ENCODE measurements at regions not wholly inside any gene's neighbourhood (a gene's known extent, or its start where the extent isn't known, plus 50 kb on each side); places are given as distances from the start of the nearest gene placed in this dataset.
"Not testable (repeated sequence)": the region's sequence is repeated elsewhere in the genome, so short reads cannot be mapped to it uniquely, and the experiment has no call there.

DNA sequence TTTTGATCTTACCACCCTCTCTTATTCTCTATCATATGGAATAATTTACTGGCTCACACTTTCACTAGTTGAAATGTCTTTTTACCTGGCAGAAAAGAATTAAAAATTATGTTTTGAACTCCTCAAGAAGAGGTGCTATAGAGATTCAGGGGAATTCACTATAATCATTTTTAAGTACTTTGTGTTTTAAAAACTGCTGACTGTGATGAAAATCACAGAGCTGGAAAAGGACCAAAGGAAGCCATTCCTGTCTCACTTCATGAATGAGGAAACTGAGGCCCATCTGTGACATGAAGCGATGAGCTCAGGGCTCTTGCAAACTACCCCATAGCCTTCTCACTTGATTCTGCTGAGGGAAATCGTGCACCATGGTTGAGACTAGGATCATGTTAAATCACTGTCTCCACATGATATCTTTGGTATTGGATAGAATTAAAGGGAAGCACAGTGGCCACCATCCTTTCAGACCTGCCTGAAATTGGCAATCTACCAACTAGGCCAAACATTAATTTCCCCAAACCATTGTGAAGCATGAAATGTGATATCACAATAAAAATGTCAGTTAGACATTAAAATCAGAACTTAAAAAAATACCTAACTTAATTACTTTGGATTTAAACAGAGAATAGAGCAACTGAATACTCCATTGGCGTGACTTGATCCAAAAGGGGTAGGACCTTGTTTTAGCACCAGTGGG is 141.0 kb downstream of the FZD1 start:
- TF ChIP-seq, protein P1, sequence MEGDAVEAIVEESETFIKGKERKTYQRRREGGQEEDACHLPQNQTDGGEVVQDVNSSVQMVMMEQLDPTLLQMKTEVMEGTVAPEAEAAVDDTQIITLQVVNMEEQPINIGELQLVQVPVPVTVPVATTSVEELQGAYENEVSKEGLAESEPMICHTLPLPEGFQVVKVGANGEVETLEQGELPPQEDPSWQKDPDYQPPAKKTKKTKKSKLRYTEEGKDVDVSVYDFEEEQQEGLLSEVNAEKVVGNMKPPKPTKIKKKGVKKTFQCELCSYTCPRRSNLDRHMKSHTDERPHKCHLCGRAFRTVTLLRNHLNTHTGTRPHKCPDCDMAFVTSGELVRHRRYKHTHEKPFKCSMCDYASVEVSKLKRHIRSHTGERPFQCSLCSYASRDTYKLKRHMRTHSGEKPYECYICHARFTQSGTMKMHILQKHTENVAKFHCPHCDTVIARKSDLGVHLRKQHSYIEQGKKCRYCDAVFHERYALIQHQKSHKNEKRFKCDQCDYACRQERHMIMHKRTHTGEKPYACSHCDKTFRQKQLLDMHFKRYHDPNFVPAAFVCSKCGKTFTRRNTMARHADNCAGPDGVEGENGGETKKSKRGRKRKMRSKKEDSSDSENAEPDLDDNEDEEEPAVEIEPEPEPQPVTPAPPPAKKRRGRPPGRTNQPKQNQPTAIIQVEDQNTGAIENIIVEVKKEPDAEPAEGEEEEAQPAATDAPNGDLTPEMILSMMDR (IDR thresholded peaks at IDR 0.05): no peak
- Histone ChIP-seq H3K4me2 (ENCODE audit: low read length) (no peak overlapping the region), H3K79me2 (no peaks in the 10 kb centered on the region), H3K4me3 (ENCODE audit: low read depth, low read length) (no peak overlapping the region), H2AFZ (no peak overlapping the region), H3K9ac (no peak overlapping the region), H3K9me3 (ENCODE audit: control insufficient read depth, low read length) (no peaks in the 10 kb centered on the region), H3K27me3 (ENCODE audit: control insufficient read depth, insufficient read depth, low read length) (no peaks in the 10 kb centered on the region), H3K4me1 (no peaks in the 10 kb centered on the region), H3K27ac (no peak overlapping the region), H3K36me3 (ENCODE audit: control insufficient read depth, insufficient read depth, low read length) (no peaks in the 10 kb centered on the region)

DNA sequence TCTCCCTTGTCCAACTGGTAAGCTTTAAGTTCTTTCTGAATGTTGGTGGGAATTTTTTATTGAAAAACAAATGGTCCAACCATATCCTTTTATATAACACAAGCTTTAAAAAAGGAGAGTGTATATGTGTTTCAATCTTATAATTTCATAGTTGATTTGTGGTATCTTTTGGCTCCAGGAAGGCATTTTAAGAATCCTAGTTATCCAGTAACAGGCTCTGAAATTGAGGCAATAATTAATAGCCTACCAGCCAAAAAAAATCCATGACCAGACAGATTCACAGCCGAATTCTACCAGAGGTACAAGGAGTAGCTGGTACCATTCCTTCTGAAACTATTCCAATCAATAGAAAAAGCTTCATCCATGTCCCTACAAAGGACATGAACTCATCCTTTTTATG is 141.6 kb downstream of the FZD1 start:
- H3K36me3 ChIP-seq (ENCODE audit: control insufficient read depth, insufficient read depth, low read length); H3K27ac ChIP-seq; H2AFZ ChIP-seq; H3K79me2 ChIP-seq; H3K4me2 ChIP-seq (ENCODE audit: low read length); H3K27me3 ChIP-seq (ENCODE audit: control insufficient read depth, insufficient read depth, low read length); H3K9ac ChIP-seq; H3K4me3 ChIP-seq (ENCODE audit: low read depth, low read length); H3K4me1 ChIP-seq; H3K9me3 ChIP-seq (ENCODE audit: control insufficient read depth, low read length): not testable (repeated sequence)

DNA sequence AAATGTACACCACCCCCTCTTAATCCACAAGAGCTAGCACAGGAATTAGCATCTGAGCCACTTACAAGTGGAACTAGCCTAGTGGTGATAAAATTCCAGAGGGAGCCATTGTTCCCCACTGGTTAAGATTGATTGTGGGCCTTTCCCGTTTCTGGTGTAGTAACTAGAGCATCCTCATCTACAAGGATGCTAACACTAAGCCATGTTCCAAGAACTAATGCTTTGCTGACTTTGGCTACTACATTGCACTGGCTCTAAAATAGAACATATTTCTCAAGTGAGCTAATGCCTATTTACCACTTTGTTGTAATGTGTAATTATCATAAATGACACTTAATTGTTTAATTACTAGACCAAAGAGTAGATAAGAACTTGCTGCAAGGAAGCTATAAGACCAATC is 143.7 kb downstream of the FZD1 start:
- Histone ChIP-seq H3K36me3 (ENCODE audit: control insufficient read depth, insufficient read depth, low read length) (no peaks in the 10 kb centered on the region), H3K79me2 (no peaks in the 10 kb centered on the region), H3K4me2 (ENCODE audit: low read length) (no peak overlapping the region), H3K4me3 (ENCODE audit: low read depth, low read length) (no peak overlapping the region), H3K9me3 (ENCODE audit: control insufficient read depth, low read length) (no peaks in the 10 kb centered on the region), H3K4me1 (no peaks in the 10 kb centered on the region), H3K27me3 (ENCODE audit: control insufficient read depth, insufficient read depth, low read length) (no peaks in the 10 kb centered on the region), H3K27ac (no peak overlapping the region), H2AFZ (no peak overlapping the region), H3K9ac (no peak overlapping the region)
- TF ChIP-seq, protein P1 (IDR thresholded peaks at IDR 0.05): no peak

DNA sequence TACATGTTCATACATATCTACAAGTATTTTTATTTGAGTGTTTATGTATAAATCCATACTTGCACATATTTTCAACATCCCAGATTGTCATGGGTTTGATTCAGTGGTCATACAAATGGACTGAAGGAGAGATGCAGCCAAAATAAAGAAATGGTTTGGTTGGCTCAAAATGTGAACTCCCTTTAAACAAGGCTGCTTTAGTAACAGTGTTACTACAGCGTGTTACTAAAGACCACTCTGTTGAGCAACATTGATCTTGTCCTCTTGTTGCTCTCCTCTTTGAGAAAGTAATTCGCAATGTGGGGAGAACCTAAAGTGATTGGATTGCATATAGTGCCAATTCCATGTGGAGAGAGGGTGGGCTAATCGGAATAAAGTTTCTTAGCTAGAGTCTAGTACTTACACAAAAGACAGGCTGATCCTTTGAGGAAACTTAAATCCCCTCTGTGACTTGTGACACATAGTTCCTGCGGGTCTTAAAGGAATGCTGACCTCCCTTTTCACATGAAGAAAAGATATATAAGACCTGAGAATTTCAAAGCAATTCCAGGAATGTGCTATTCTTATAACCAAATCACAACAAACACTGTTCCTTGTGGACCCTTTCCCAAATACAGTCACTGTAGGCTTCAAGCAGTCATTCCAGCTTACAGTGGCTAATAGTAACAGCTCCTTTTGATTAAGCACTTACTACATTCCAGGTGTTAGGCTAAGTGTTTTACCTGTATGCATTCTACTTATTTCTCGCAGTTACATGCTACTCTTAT is 144.3 kb downstream of the FZD1 start:
- Histone ChIP-seq H3K9me3 (ENCODE audit: control insufficient read depth, low read length) (no peaks in the 10 kb centered on the region), H3K36me3 (ENCODE audit: control insufficient read depth, insufficient read depth, low read length) (no peaks in the 10 kb centered on the region), H3K4me1 (no peaks in the 10 kb centered on the region), H3K27me3 (ENCODE audit: control insufficient read depth, insufficient read depth, low read length) (no peaks in the 10 kb centered on the region), H3K79me2 (no peaks in the 10 kb centered on the region), H3K27ac (no peak overlapping the region), H3K4me2 (ENCODE audit: low read length) (no peak overlapping the region), H2AFZ (no peak overlapping the region), H3K4me3 (ENCODE audit: low read depth, low read length) (no peak overlapping the region), H3K9ac (no peak overlapping the region)
- TF ChIP-seq, protein P1 (IDR thresholded peaks at IDR 0.05): no peak

DNA sequence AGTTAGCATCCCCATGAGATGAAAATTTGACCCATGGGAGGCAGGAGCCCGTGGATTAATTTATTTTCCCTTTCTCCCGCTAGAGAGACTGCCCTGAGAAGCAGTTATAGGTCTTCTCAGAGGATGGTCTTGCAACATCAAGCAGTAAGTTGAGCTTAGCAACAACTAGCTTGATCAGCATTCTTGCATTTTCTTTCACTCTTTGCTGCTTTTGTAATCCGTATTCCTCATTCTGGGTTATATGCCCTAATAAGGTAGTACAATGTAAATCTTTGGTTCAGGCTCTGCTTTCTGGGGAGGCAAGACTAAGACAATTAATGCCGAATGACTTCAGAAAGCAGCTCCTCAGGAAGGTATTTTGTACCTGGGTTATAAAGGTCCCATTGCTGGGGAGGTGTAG is 146.8 kb downstream of the FZD1 start:
- H3K9me3 ChIP-seq (ENCODE audit: control insufficient read depth, low read length): no peaks in the 10 kb centered on the region
- TF ChIP-seq, protein P1 (IDR thresholded peaks at IDR 0.05): no peak
- H3K79me2 ChIP-seq: no peaks in the 10 kb centered on the region
- no peak overlapping the region for H3K27ac ChIP-seq
- no peak overlapping the region for H3K4me3 ChIP-seq (ENCODE audit: low read depth, low read length)
- H3K27me3 ChIP-seq (ENCODE audit: control insufficient read depth, insufficient read depth, low read length): no peaks in the 10 kb centered on the region
- no peaks in the 10 kb centered on the region for H3K4me1 ChIP-seq
- no peaks in the 10 kb centered on the region for H3K36me3 ChIP-seq (ENCODE audit: control insufficient read depth, insufficient read depth, low read length)
- H3K4me2 ChIP-seq (ENCODE audit: low read length): no peak overlapping the region
- H3K9ac ChIP-seq: no peak overlapping the region
- H2AFZ ChIP-seq: no peak overlapping the region
